COLO829 (cell line): ENCODE measurements at regions not wholly inside any gene's neighbourhood (a gene's known extent, or its start where the extent isn't known, plus 50 kb on each side); places are given as distances from the start of the nearest gene placed in this dataset.

Experiments used
- DNase-seq: peaks from one replicate; pipeline ENCODE4 v3.0.0; 2012; ENCODE audit warnings: low spot score

DNA sequence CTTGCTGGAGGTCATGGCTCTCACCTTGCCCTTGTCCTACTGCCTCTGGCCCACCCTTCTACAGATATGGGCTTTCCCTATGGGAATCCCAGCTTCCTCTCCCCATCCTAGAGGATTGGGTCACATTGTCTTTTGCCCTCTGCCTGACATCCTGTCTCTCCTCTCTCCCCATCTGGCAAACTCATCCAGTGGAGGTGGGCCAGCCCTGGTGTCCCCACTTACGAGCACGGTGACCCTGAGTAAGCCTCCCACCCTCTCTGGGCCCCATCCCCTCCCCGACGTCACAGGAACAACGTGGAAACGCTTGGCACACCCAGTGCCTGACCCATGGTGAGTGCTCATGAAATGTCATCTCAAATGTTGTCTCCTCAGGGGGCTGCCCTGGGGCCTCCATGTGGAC, 56.1 kb upstream of the ID3 start:
- DNase-seq, result no peak

DNA sequence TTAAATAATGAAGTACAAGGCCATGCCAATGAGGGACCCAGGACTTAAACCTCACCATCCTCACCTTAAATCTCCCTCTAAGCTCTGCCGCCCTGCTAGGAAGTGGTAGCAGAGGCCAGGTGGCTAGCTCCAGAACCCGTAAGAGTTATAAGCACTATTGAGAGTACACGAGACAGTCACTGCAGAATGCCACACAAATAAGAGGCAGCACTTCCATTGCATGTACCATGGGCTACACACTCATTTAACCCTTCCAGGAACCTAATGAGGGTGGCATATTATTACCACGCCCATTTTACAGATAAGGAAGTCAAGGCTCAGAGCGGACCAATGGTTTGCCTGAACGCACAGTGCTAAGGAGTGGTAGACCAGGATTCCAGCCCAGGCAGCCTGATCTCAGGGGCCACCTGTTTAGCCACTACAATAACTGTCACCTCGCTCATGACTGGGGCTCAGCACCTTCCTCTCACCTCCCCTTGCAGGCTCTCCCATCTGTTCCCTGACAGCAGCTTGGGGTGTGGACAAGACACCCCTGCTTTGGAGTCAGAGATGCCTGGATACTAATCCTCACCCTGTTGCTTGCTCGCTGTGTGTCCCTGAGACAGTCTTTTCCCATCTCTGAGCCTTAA, 54.8 kb upstream of the ID3 start:
- DNase-seq, result no peak

GRCh38 chr1:23613191-23614031, 54.1 kb upstream of the ID3 start:
- DNase-seq, result no peak

DNA sequence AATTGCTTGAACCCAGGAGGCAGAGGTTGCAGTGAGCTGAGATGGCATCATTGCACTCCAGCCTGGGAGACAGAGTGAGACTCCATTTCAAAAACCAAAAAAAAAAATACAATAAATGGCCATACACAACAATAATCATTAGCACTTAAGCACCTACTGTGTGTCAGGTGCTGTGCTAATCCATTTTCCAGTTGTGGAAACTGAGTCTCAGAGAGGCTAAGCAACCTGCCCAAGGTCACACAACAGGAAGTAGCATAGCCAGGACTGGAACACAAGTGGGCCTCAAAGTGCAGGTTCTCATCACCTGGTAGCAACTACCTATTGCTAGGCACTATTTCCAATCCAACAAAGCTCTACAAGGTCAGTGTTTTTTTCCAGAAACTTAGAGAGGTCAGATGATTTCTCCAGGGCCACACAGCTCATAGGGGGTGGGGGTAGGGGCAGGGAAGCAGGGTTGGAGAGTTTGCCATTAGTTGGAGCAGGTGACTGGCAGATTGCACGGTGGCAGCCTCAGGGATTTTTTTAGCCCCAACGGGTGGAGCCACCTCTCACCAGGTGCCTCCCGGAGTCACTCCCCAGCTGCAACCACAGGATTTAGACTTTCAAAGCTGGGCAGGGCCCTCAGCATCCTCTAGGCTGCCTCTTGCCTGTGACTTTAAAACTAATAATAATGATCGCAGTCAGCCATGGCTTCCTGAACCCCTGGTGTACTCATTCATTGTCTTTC, 52.5 kb upstream of the ID3 start:
- no peak for DNase-seq

DNA sequence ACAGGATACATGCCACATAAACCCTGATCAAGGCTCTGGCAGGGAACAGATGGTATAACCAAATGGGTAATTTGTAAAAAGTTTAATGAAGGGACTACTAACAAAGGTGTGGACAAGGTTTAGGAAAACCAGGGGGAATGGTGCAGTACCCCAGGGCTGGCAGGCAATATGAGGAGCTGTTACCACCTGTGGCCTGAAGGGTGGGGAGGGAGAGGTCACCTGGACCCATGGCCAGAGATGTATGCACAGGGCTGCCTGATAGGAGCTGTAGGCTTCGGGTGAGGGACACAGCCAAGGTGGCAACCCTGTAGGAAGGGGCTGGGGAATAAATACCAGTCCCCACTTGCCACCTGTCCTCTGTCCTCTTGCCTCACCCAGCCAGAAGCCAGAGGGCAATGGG, 51.4 kb upstream of the ID3 start:
- no peak for DNase-seq

GRCh38 chr1:23609971-23610370, 50.7 kb upstream of the ID3 start:
- no peak for DNase-seq
